ENCODE measurements at regions not wholly inside any gene's neighbourhood (a gene's known extent, or its start where the extent isn't known, plus 50 kb on each side); places are given as distances from the start of the nearest gene placed in this dataset.

- TF ChIP-seq POLR2AphosphoS2 (IDR thresholded peaks at IDR 0.05; ENCODE audit: low read depth, low read length), result no peak
- TF ChIP-seq, protein P1, sequence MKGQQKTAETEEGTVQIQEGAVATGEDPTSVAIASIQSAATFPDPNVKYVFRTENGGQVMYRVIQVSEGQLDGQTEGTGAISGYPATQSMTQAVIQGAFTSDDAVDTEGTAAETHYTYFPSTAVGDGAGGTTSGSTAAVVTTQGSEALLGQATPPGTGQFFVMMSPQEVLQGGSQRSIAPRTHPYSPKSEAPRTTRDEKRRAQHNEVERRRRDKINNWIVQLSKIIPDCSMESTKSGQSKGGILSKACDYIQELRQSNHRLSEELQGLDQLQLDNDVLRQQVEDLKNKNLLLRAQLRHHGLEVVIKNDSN (IDR thresholded peaks at IDR 0.05; ENCODE audit: borderline replicate concordance, extremely low read length, insufficient read depth, low read depth, low read length), result no peak
- TF ChIP-seq WRNIP1 (IDR thresholded peaks at IDR 0.05; ENCODE audit: borderline replicate concordance, low read depth, low read length), result no peak
- TF ChIP-seq ATF2 (IDR thresholded peaks at IDR 0.05; ENCODE audit: low read length), result no peak
- no peak for TF ChIP-seq RELA (IDR thresholded peaks at IDR 0.05; ENCODE audit: borderline replicate concordance, partially characterized antibody)
- TF ChIP-seq ZZZ3 (IDR thresholded peaks at IDR 0.05; ENCODE audit: control insufficient read depth, insufficient read length, low read depth), result no peak
- no peak for TF ChIP-seq SMAD5 (IDR thresholded peaks at IDR 0.05; ENCODE audit: low read depth)
Measured at GRCh38 chr13:72122661-72123255, 255.8 kb upstream of the DACH1 start (continued).

DNA sequence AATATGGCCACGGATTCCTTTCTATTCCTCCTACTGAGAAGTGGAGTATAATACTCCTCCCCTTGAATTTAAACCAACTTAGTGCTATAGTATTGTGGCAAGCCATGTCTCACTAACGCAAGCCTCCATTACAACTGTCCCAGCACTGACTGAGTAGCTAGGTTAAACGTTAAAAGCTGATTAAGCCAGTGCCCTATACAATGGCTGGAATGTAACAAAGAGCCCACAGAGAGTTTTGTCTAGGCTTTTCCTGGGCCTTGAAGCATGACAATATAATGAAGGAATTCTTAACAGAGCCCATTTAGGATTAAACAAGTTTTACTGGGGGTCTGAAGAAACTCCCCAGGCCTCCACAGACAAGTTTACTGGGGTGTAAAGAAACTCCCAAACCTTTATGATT is 254.5 kb upstream of the DACH1 start:
- H3K9me3 ChIP-seq (replicated peaks; ENCODE audit: control insufficient read depth, insufficient read depth, low read length), result no peaks in the 10 kb centered on the region
- ChIA-PET RAD21 (ENCODE audit: unreplicated experiment) (no interaction called here), CTCF (no interaction called here), SMC1A (ENCODE audit: uncharacterized antibody, unreplicated experiment) (no interaction called here), POLR2A (no interaction called here)
- no peak overlapping the region for H2AFZ ChIP-seq (ENCODE audit: control insufficient read depth, low read depth, low read length)
- DNase-seq (ENCODE audit: low read depth, low spot score) (no peak), ATAC-seq (no peak), FAIRE-seq (no peak)
- H3K27me3 ChIP-seq (replicated peaks in 1 of 2; ENCODE audit: control insufficient read depth in 2 of 2, insufficient read depth in 2 of 2, low read length in 1 of 2), result no peaks in the 10 kb centered on the region
- no peak overlapping the region for H3K4me2 ChIP-seq (ENCODE audit: control insufficient read depth, insufficient read depth)
- H3K79me2 ChIP-seq (ENCODE audit: control insufficient read depth, insufficient read depth, low read length), result no peaks in the 10 kb centered on the region
- no peak overlapping the region for H3K9ac ChIP-seq (ENCODE audit: control insufficient read depth, insufficient read depth, low read length)
- no TSS peak for BruUV-seq (replicated peaks)
- no peak overlapping the region for H3K4me3 ChIP-seq
- in situ Hi-C loops (cut with MboI) (no loop called here), intact Hi-C loops (cut with micrococcal nuclease; ENCODE audit: unreplicated experiment) (no loop called here)
- H4K20me1 ChIP-seq (ENCODE audit: control insufficient read depth, insufficient read depth), result no peaks in the 10 kb centered on the region
- WGBS (ENCODE audit: insufficient coverage, insufficient replicate concordance, low lambda C conversion rate, missing lambda C conversion rate), result 29% methylated on average over 3 of the region's 3 CpGs
- H3K4me1 ChIP-seq (ENCODE audit: control insufficient read depth, insufficient read depth, low read length), result no peaks in the 10 kb centered on the region
- no peaks in the 10 kb centered on the region for H3K36me3 ChIP-seq (ENCODE audit: control insufficient read depth in 2 of 2, insufficient read depth in 2 of 2, low read length in 1 of 2)
- TF ChIP-seq NFYB (IDR thresholded peaks at IDR 0.05; ENCODE audit: insufficient read depth, low read depth, low read length) (no peak), GABPA (IDR thresholded peaks at IDR 0.05; ENCODE audit: low read depth) (no peak), BHLHE40 (IDR thresholded peaks at IDR 0.05; ENCODE audit: borderline replicate concordance in 1 of 2, low read depth in 2 of 2, low read length in 1 of 2) (no peak), SIX5 (IDR thresholded peaks at IDR 0.05; ENCODE audit: low read depth, low read length, severe bottlenecking) (no peak), CREB1 (IDR thresholded peaks at IDR 0.05; ENCODE audit: low read depth) (no peak), NR2C1 (IDR thresholded peaks at IDR 0.05) (no peak), BCL11A (IDR thresholded peaks at IDR 0.05; ENCODE audit: low read depth, low read length) (no peak), KLF5 (IDR thresholded peaks at IDR 0.05; ENCODE audit: partially characterized antibody) (no peak), TCF7 (IDR thresholded peaks at IDR 0.05; ENCODE audit: borderline replicate concordance) (no peak)
- TF ChIP-seq, protein P2, sequence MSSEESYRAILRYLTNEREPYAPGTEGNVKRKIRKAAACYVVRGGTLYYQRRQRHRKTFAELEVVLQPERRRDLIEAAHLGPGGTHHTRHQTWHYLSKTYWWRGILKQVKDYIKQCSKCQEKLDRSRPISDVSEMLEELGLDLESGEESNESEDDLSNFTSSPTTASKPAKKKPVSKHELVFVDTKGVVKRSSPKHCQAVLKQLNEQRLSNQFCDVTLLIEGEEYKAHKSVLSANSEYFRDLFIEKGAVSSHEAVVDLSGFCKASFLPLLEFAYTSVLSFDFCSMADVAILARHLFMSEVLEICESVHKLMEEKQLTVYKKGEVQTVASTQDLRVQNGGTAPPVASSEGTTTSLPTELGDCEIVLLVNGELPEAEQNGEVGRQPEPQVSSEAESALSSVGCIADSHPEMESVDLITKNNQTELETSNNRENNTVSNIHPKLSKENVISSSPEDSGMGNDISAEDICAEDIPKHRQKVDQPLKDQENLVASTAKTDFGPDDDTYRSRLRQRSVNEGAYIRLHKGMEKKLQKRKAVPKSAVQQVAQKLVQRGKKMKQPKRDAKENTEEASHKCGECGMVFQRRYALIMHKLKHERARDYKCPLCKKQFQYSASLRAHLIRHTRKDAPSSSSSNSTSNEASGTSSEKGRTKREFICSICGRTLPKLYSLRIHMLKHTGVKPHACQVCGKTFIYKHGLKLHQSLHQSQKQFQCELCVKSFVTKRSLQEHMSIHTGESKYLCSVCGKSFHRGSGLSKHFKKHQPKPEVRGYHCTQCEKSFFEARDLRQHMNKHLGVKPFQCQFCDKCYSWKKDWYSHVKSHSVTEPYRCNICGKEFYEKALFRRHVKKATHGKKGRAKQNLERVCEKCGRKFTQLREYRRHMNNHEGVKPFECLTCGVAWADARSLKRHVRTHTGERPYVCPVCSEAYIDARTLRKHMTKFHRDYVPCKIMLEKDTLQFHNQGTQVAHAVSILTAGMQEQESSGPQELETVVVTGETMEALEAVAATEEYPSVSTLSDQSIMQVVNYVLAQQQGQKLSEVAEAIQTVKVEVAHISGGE (CRISPR knock-in tag; IDR thresholded peaks at IDR 0.05), result no peak
- no peak overlapping the region for H3K27ac ChIP-seq (ENCODE audit: control insufficient read depth, insufficient read depth)
